Fibroblast of mammary gland (primary cell): ENCODE measurements at regions not wholly inside any gene's neighbourhood (a gene's known extent, or its start where the extent isn't known, plus 50 kb on each side); places are given as distances from the start of the nearest gene placed in this dataset.

Source experiments
- DNase-seq: peaks from one replicate; pipeline ENCODE4 v3.0.0-alpha.2; 2010; ENCODE audit warnings: low read depth
- H3K4me3 ChIP-seq: 2 replicates; pipeline ENCODE4 v1.5.1; 2011; ENCODE audit warnings: low read depth, mild to moderate bottlenecking, low read length, moderate library complexity; ENCODE audit not compliant: control insufficient read depth
- TF ChIP-seq, protein P1 (sequence below): conservative IDR thresholded peaks from 2 replicates; pipeline ENCODE4 v1.5.1; 2011; ENCODE audit warnings: low read depth, low read length, inconsistent platforms; ENCODE audit not compliant: control insufficient read depth, insufficient read depth

GRCh38 chr3:187899246-187899645, 154.0 kb upstream of the BCL6 start:
- no peak overlapping the region for H3K4me3 ChIP-seq
- DNase-seq = no peak
- TF ChIP-seq, protein P1, sequence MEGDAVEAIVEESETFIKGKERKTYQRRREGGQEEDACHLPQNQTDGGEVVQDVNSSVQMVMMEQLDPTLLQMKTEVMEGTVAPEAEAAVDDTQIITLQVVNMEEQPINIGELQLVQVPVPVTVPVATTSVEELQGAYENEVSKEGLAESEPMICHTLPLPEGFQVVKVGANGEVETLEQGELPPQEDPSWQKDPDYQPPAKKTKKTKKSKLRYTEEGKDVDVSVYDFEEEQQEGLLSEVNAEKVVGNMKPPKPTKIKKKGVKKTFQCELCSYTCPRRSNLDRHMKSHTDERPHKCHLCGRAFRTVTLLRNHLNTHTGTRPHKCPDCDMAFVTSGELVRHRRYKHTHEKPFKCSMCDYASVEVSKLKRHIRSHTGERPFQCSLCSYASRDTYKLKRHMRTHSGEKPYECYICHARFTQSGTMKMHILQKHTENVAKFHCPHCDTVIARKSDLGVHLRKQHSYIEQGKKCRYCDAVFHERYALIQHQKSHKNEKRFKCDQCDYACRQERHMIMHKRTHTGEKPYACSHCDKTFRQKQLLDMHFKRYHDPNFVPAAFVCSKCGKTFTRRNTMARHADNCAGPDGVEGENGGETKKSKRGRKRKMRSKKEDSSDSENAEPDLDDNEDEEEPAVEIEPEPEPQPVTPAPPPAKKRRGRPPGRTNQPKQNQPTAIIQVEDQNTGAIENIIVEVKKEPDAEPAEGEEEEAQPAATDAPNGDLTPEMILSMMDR = no peak

- no peak overlapping the region for H3K4me3 ChIP-seq
- TF ChIP-seq, protein P1 = no peak
- no peak for DNase-seq
Measured at GRCh38 chr3:187900993-187901755, 155.9 kb upstream of the BCL6 start.

- TF ChIP-seq, protein P1 = no peak
- H3K4me3 ChIP-seq = no peak overlapping the region
- DNase-seq = no peak
Measured at GRCh38 chr3:187902041-187902471, 156.8 kb upstream of the BCL6 start.

DNA sequence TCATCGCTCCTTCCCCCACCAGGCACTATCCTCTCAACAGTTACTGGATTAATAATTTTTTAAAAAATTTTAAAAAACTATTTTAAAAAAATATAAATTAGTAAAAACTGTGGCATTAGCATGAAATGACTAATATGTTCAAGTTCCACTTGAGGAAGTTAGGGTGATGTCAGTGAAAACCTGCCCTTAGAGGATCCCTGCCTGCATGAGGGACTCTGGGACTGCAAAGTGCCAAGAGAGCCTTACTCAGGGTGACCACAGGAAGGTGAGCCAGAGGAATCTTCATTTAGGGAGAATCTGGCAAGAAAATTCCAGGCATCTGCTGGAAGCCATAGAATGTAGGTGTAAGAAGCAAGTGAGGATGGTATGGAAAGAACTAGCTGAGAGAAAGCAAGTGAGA, 157.7 kb upstream of the BCL6 start:
- no peak overlapping the region for H3K4me3 ChIP-seq
- DNase-seq = peak; percentile 35
- TF ChIP-seq, protein P1 = no peak

GRCh38 chr3:187903697-187904096, 158.4 kb upstream of the BCL6 start:
- no peak for DNase-seq
- no peak overlapping the region for H3K4me3 ChIP-seq
- TF ChIP-seq, protein P1 = no peak

DNA sequence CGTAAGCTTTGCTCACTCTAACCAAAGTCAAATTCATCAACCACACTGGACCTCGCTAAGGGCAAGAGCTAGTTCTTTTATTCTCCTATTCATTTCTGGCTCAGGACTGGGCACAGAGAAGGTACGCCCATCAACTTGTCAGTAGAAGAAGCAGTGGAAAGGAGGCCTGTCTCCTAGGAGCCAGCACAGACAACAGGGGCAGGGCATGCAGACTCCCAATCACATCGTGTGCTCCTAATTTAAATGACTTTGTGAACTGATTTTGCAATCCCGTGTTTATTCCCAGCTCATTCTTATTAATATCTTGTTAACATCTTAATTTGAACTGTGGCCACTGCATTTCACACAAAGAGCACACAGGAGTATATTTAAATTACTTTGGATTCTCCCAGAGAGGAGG, 161.1 kb upstream of the BCL6 start:
- no peak for DNase-seq
- H3K4me3 ChIP-seq = no peak overlapping the region
- TF ChIP-seq, protein P1 = no peak
